H1 (cell line): ENCODE measurements at regions not wholly inside any gene's neighbourhood (a gene's known extent, or its start where the extent isn't known, plus 50 kb on each side); places are given as distances from the start of the nearest gene placed in this dataset.

Experiments used
- POLR2A ChIP-seq, 2 experiments: IDR thresholded peaks; 1 replicate in 1 of 2; 2 replicates in 1 of 2; pipeline ENCODE4 v1.6.1; 2011; ENCODE audit warnings: low read depth in 2 of 2, low read length in 2 of 2, mild to moderate bottlenecking in 2 of 2; ENCODE audit errors: control extremely low read depth in 1 of 2
- RXRA ChIP-seq: IDR thresholded peaks from 2 replicates; pipeline ENCODE4 v1.6.1; 2011; ENCODE audit warnings: low read depth, mild to moderate bottlenecking, low read length, moderate library complexity; ENCODE audit not compliant: insufficient read depth
- TAF7 ChIP-seq: optimal IDR thresholded peaks from 2 replicates; pipeline ENCODE3; 2011; ENCODE audit warnings: low read depth, mild to moderate bottlenecking, inconsistent platforms, low read length, moderate library complexity, borderline replicate concordance

DNA sequence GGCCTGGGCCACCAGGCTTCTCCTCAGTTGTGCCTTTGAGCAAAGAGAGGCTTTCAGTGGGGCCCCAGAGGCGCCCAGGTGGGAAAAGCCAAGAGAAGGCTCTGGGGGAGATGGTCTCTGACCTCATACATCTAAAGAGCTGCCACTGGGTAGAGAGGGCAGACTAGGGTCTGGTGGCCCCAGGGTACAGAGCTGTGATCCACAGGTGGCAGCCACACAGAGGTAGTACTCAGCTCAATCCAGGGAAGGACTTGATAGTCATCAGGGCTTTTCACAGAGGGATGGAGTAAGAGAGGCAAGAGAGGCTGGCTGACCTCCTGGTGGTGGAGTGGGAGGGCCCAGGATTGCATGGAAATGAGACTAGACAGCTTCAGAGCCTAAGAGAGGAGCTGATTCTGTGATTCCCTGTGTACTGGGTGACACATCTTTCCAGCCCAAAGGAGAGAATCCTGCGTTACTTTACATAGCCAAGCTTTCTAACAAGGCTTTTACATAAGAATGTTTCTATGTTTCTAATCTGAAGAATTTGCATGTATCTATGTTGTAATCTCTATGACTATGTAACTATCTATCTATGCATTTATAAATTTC, 53.2 kb upstream of the PJA1 start:
- TF ChIP-seq POLR2A (IDR thresholded peaks at IDR 0.05; ENCODE audit: control extremely low read depth in 1 of 2, low read depth in 2 of 2, low read length in 2 of 2) (no peak), TAF7 (no peak), RXRA (no peak)
